ENCODE measurements at regions not wholly inside any gene's neighbourhood (a gene's known extent, or its start where the extent isn't known, plus 50 kb on each side); places are given as distances from the start of the nearest gene placed in this dataset.

GRCh38 chr3:18868911-18869689, 279.2 kb upstream of the KCNH8 start:
- TF ChIP-seq CTCF (conservative IDR thresholded peaks at IDR 0.05): no peak
- TF ChIP-seq EZH2 (IDR thresholded peaks at IDR 0.05; ENCODE audit: low read depth): no peak
